Keratinocyte (primary cell): ENCODE measurements at regions not wholly inside any gene's neighbourhood (a gene's known extent, or its start where the extent isn't known, plus 50 kb on each side); places are given as distances from the start of the nearest gene placed in this dataset.

ENCODE experiments used
- DNase-seq: peaks from one replicate; pipeline ENCODE4 v3.0.0-alpha.2; 2011; ENCODE audit warnings: low read depth, missing footprints, low spot score
- FAIRE-seq: peaks from 2 replicates; lab custom pipeline; 2011; peaks lifted over from hg19 to GRCh38; lab: Jason Lieb, UNC
- H2AFZ ChIP-seq: 2 replicates; pipeline ENCODE4 v1.6.0; 2012; ENCODE audit warnings: low read length, control low read depth, inconsistent platforms; ENCODE audit not compliant: control insufficient read depth
- H3K27ac ChIP-seq: 2 replicates; pipeline ENCODE4 v1.5.1; 2011; ENCODE audit warnings: low read length; ENCODE audit not compliant: control insufficient read depth, insufficient read depth
- H3K27me3 ChIP-seq: 3 replicates; pipeline ENCODE4 v1.6.0; 2011; ENCODE audit warnings: low read length; ENCODE audit not compliant: control insufficient read depth, insufficient read depth; ENCODE audit errors: extremely low read depth
- H3K36me3 ChIP-seq, 2 experiments: 2 replicates in 1 of 2; 3 replicates in 1 of 2; pipeline ENCODE4 v1.5.1; 2011; ENCODE audit warnings: low read length in 2 of 2, mild to moderate bottlenecking in 1 of 2; ENCODE audit not compliant: control insufficient read depth in 2 of 2, insufficient read depth in 2 of 2; ENCODE audit errors: extremely low read depth in 1 of 2
- H3K4me1 ChIP-seq: 3 replicates; pipeline ENCODE4 v1.5.1; 2011; ENCODE audit warnings: low read length; ENCODE audit not compliant: control insufficient read depth, insufficient read depth; ENCODE audit errors: extremely low read depth
- H3K4me2 ChIP-seq: 3 replicates; pipeline ENCODE4 v1.6.0; 2011; ENCODE audit warnings: low read depth, low read length; ENCODE audit not compliant: control insufficient read depth, insufficient read depth; ENCODE audit errors: extremely low read depth
- H3K4me3 ChIP-seq, 3 experiments: fragments of 200-600 bp in 1 of 3; sonication (generic) in 1 of 3; 2 replicates in 2 of 3; 3 replicates in 1 of 3; pipeline ENCODE4 v1.5.1; 2011 to 2016; ENCODE audit warnings: low read length in 3 of 3, mild to moderate bottlenecking in 3 of 3, control low read depth in 2 of 3, inconsistent platforms in 1 of 3, low read depth in 1 of 3, mixed read lengths in 1 of 3, mixed run types in 1 of 3, moderate library complexity in 1 of 3; ENCODE audit not compliant: control insufficient read depth in 2 of 3, insufficient read depth in 2 of 3; ENCODE audit errors: extremely low read depth in 1 of 3
- H3K79me2 ChIP-seq: 2 replicates; pipeline ENCODE4 v1.6.0; 2012; ENCODE audit warnings: low read length; ENCODE audit not compliant: control insufficient read depth, insufficient read depth
- H3K9ac ChIP-seq: 3 replicates; pipeline ENCODE4 v1.6.0; 2011; ENCODE audit warnings: low read length; ENCODE audit not compliant: control insufficient read depth, insufficient read depth; ENCODE audit errors: extremely low read depth
- H3K9me1 ChIP-seq: 3 replicates; pipeline ENCODE4 v1.6.0; 2011; ENCODE audit warnings: low read length; ENCODE audit not compliant: control insufficient read depth, insufficient read depth; ENCODE audit errors: extremely low read depth
- H3K9me3 ChIP-seq: 2 replicates; pipeline ENCODE4 v1.5.1; 2012; ENCODE audit warnings: low read depth, low read length; ENCODE audit not compliant: control insufficient read depth
- H4K20me1 ChIP-seq: 3 replicates; pipeline ENCODE4 v1.6.0; 2011; ENCODE audit warnings: low read length; ENCODE audit not compliant: control insufficient read depth, insufficient read depth; ENCODE audit errors: extremely low read depth
- EZH2 ChIP-seq: IDR thresholded peaks from one replicate; pipeline ENCODE4 v1.6.1; 2012; ENCODE audit warnings: inconsistent platforms, mild to moderate bottlenecking, low read length, moderate library complexity
- dilution Hi-C: fragments of 300-500 bp; cut with MboI; formaldehyde crosslinking; loops from one replicate; pipeline ENCODE4 v1.7.0; 2020; ENCODE audit warnings: low sequenced_read_pairs; ENCODE audit not compliant: extremely low pct_ligation_motif_present
- TF ChIP-seq, protein P1 (sequence below), 3 experiments: IDR thresholded peaks in 1 of 3; conservative IDR thresholded peaks in 1 of 3; optimal IDR thresholded peaks in 1 of 3; 2 replicates in 2 of 3; 3 replicates in 1 of 3; pipeline versions ENCODE3 to v1.5.1; 2011; ENCODE audit warnings: low read length in 3 of 3, mild to moderate bottlenecking in 3 of 3, moderate library complexity in 2 of 3, control low read depth in 1 of 3, inconsistent platforms in 1 of 3; ENCODE audit not compliant: insufficient read depth in 2 of 3; ENCODE audit errors: extremely low read depth in 1 of 3

DNA sequence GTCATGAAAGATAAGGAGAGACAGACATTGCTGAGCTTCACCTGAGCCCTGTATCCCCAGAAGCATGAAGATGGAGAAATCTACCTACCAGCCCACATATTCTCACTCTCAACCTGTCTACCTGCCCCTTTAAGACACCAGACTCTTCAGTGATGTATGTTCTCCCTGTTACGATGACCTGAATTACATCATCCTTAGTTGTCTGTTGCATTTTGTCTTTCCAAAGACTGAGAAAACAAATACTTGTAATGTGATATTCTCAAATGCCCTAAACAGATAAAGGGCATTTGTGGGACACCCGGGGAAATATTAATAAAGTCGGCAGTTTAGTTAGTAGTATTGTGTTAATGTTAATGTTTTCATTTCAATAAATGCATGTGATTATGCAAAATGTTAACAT, 305.8 kb upstream of the IGFBP3 start:
- no peaks in the 10 kb centered on the region for H3K9me1 ChIP-seq
- H3K79me2 ChIP-seq = no peaks in the 10 kb centered on the region
- no peak overlapping the region for H3K27ac ChIP-seq
- TF ChIP-seq, protein P1, sequence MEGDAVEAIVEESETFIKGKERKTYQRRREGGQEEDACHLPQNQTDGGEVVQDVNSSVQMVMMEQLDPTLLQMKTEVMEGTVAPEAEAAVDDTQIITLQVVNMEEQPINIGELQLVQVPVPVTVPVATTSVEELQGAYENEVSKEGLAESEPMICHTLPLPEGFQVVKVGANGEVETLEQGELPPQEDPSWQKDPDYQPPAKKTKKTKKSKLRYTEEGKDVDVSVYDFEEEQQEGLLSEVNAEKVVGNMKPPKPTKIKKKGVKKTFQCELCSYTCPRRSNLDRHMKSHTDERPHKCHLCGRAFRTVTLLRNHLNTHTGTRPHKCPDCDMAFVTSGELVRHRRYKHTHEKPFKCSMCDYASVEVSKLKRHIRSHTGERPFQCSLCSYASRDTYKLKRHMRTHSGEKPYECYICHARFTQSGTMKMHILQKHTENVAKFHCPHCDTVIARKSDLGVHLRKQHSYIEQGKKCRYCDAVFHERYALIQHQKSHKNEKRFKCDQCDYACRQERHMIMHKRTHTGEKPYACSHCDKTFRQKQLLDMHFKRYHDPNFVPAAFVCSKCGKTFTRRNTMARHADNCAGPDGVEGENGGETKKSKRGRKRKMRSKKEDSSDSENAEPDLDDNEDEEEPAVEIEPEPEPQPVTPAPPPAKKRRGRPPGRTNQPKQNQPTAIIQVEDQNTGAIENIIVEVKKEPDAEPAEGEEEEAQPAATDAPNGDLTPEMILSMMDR (optimal IDR thresholded peaks at IDR 0.05 in 1 of 3, IDR thresholded peaks at IDR 0.05 in 1 of 3, conservative IDR thresholded peaks at IDR 0.05 in 1 of 3; ENCODE audit: extremely low read depth in 1 of 3, insufficient read depth in 2 of 3, low read length in 3 of 3) = no peak
- no peak for TF ChIP-seq EZH2
- H3K4me3 ChIP-seq = no peak overlapping the region
- dilution Hi-C loops = no loop called here
- H3K9me3 ChIP-seq = no peaks in the 10 kb centered on the region
- H4K20me1 ChIP-seq = no peaks in the 10 kb centered on the region
- no peak for DNase-seq
- no peak overlapping the region for H2AFZ ChIP-seq
- peaks cover 5% of the 10 kb centered on the region for H3K4me1 ChIP-seq
- H3K9ac ChIP-seq = no peak overlapping the region
- H3K4me2 ChIP-seq = no peak overlapping the region
- H3K36me3 ChIP-seq = no peaks in the 10 kb centered on the region
- FAIRE-seq = no peak
- no peaks in the 10 kb centered on the region for H3K27me3 ChIP-seq

DNA sequence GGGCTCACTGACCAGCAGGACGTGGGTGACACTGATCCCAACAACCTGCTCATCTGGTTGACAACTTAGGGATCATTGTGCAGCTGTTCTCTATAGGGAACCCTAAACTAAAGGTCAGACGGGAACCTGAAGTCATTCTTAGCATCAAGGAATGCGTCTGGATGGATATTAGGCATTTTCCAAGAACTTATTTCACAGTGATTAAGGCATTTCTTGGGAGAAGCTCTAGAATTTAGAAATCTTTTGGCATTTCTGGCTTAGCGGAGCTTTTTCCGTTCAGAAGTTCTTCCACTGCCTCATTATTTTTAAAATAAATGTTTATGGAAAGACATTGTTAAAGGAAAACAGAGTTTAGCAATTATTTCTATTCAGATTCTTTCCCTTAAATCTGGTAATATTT, 303.3 kb upstream of the IGFBP3 start:
- no peak overlapping the region for H3K27ac ChIP-seq
- dilution Hi-C loops = no loop called here

More for the DNA sequence above, 303.3 kb upstream of the IGFBP3 start:
- no peaks in the 10 kb centered on the region for H3K79me2 ChIP-seq
- no peaks in the 10 kb centered on the region for H4K20me1 ChIP-seq
- no peak overlapping the region for H3K4me3 ChIP-seq
- H2AFZ ChIP-seq = no peak overlapping the region
- H3K4me2 ChIP-seq = no peak overlapping the region
- H3K9ac ChIP-seq = no peak overlapping the region
- no peaks in the 10 kb centered on the region for H3K9me3 ChIP-seq
- H3K9me1 ChIP-seq = no peaks in the 10 kb centered on the region
- no peaks in the 10 kb centered on the region for H3K36me3 ChIP-seq
- TF ChIP-seq, protein P1 (optimal IDR thresholded peaks at IDR 0.05 in 1 of 3, IDR thresholded peaks at IDR 0.05 in 1 of 3, conservative IDR thresholded peaks at IDR 0.05 in 1 of 3; ENCODE audit: extremely low read depth in 1 of 3, insufficient read depth in 2 of 3, low read length in 3 of 3) = no peak
- TF ChIP-seq EZH2 = no peak
- H3K4me1 ChIP-seq = peaks cover 21% of the 10 kb centered on the region
- no peak for FAIRE-seq
- DNase-seq = no peak
- no peaks in the 10 kb centered on the region for H3K27me3 ChIP-seq
